Thymus (tissue), 11 donors: ENCODE measurements at regions not wholly inside any gene's neighbourhood (a gene's known extent, or its start where the extent isn't known, plus 50 kb on each side); places are given as distances from the start of the nearest gene placed in this dataset.

Experiments used
- DNase-seq, 9 donors: peaks; one replicate each; pipeline ENCODE4 v3.0.0-alpha.2; 2013; ENCODE audit warnings: low spot score in 9 of 9, low read depth in 6 of 9, missing footprints in 1 of 9
- H3K27ac ChIP-seq, 2 donors: one replicate each; pipeline ENCODE4 v1.5.1; 2013; ENCODE audit warnings: control low read depth in 1 of 2, low read depth in 1 of 2, low read length in 1 of 2, mild to moderate bottlenecking in 1 of 2, moderate library complexity in 1 of 2
- H3K27me3 ChIP-seq, 2 donors: one replicate each; pipeline ENCODE4 v1.5.1; 2013; ENCODE audit warnings: low read length in 1 of 2; ENCODE audit not compliant: control insufficient read depth in 2 of 2, insufficient read depth in 1 of 2
- H3K36me3 ChIP-seq, 2 donors: one replicate each; pipeline ENCODE4 v1.5.1; 2013; ENCODE audit warnings: low read length in 1 of 2, mild to moderate bottlenecking in 1 of 2, moderate library complexity in 1 of 2; ENCODE audit not compliant: control insufficient read depth in 2 of 2, insufficient read depth in 2 of 2
- H3K4me1 ChIP-seq, 2 donors: one replicate each; pipeline ENCODE4 v1.5.1; 2013; ENCODE audit warnings: low read length in 2 of 2; ENCODE audit not compliant: control insufficient read depth in 2 of 2, insufficient read depth in 2 of 2
- H3K4me3 ChIP-seq, 2 donors: one replicate each; pipeline ENCODE4 v1.5.1; 2013; ENCODE audit warnings: low read length in 2 of 2, control low read depth in 1 of 2, mild to moderate bottlenecking in 1 of 2
- H3K9me3 ChIP-seq, 2 donors: one replicate each; pipeline ENCODE4 v1.5.1; 2013; ENCODE audit warnings: low read length in 1 of 2, mild to moderate bottlenecking in 1 of 2; ENCODE audit not compliant: control insufficient read depth in 2 of 2, insufficient read depth in 1 of 2
- WGBS: extraction: QIAGEN DNeasy Blood & Tissue Kit; methylation state at CpG from one replicate; pipeline ENCODE4 v1.1.7; 2013; 5-methylcytosine and 5-hydroxymethylcytosine counted together
- donor health status: healthy.

DNA sequence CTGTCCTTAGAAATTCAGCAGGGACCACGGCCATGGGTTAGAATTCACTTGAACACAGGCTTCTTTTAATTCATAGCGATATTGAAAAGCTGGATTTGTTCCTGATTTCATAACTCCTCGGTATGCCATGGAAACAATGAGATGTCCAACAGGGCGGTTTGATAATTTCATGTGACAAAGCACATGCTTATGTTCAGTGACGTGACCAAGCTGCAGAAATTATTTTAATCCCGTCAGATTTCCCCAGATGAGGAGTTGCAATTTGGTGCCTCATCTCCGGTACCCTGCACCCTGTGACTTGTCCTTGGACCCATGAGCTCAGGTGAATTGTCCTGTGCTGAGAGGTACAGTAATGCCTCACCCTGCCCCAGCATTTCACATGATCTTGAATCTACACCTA lies 81.7 kb downstream of the C11orf91 start:
- Histone ChIP-seq H3K27ac (no peak overlapping the region), H3K4me3 (no peak overlapping the region), H3K36me3 (no peaks in the 10 kb centered on the region), H3K27me3 (no peaks in the 10 kb centered on the region), H3K4me1 (no peaks in the 10 kb centered on the region), H3K9me3 (no peaks in the 10 kb centered on the region)
- 94% methylated on average over 7 of the region's 7 CpGs for WGBS
- DNase-seq: no peak

DNA sequence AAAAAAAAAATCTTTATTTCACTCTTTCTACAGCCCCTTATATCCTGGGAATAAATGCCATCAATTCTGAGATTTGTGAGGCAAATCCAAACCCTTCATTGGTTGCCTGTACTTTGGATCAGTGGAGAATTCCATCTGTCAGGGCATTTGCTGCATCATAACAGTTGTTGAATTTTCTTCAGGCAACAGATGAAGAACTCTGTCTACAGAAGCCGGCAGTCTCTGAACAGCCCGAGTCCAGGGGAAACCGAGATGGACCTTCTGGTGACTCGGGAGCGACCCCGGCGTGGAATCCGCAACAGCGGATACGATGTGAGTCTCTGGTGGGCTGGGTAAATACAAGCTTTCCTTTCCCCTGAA lies 82.3 kb downstream of the C11orf91 start:
- no peak for DNase-seq
- no peak overlapping the region for H3K27ac ChIP-seq
- WGBS: 95% methylated on average over 10 of the region's 10 CpGs

DNA sequence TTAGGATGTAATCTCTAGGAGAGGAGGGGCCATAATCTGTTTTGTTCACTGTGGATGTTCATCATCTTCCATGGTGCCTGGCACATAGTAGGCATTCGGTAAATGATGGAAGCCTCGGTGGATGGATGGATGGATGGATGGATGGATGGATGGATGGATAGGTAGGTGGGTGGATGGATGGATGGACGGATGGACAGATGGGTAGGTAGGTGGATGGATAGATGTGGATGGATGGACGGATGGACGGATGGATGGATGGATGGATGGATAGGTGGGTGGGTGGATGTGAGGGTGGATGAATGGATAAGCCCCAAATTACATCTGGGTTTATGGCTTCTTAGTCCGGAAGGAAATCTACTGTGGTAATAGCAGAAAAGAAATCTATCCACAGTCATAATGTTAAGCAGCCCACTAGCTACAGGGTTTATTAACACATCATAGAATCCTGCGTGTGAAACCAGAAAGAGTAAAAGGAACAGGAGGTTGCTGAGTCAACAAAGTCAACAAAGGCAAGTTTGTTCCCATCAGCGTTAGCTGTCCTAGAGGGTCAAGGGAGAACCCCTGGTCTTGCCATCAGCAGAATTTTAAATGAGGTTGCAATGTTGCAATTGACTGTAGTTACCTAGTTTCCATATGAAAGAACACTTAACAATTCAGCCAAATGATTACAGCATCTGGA lies 82.8 kb downstream of the C11orf91 start:
- Histone ChIP-seq H3K36me3 (no peaks in the 10 kb centered on the region), H3K9me3 (no peaks in the 10 kb centered on the region), H3K27ac (no peak overlapping the region), H3K4me1 (no peaks in the 10 kb centered on the region), H3K4me3 (no peak overlapping the region), H3K27me3 (no peaks in the 10 kb centered on the region)
- no peak for DNase-seq
- WGBS: 97% methylated on average over 8 of the region's 8 CpGs

More for the DNA sequence above, 82.3 kb downstream of the C11orf91 start:
- no peaks in the 10 kb centered on the region for H3K36me3 ChIP-seq
- no peak overlapping the region for H3K4me3 ChIP-seq
- H3K9me3 ChIP-seq: no peaks in the 10 kb centered on the region
- no peaks in the 10 kb centered on the region for H3K27me3 ChIP-seq
- no peaks in the 10 kb centered on the region for H3K4me1 ChIP-seq

DNA sequence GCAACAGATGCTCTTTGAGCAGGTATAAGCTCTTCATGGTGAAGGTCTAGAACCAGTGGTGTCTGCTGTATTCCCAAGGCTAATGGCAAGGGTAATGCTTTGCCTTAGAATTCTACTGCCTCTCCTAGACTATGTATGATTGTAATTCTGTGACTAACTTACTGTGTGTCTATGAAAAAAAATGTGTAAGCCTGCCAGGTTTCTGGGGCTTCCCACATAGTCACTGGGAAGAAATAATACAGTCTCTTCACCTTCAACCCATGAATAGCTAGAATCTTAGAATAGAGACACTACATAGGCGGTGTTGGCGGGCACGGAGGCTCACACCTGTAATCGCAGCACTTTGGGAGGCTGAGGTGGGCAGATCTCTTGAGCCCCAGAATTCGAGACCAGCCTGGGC lies 84.1 kb downstream of the C11orf91 start:
- 86% methylated on average over 5 of the region's 5 CpGs for WGBS

DNA sequence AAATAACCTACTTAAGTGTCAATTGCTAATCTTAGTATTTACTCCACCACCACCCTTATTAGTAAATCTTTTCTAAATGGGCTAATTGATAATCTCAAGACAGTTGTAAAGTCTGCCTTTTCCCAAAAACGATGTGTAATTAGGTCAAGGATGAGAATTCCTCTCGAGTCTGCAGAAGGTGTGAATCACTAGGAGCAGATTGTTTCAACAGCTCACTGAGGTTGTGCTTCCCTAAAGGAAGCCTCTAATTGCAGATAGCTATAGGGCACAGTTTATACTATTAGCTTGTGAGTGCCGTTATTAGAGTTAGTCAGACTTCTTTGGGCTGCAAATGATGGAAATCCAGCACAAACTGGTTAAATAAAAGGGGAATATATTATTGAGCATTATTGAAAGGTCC lies 84.9 kb downstream of the C11orf91 start:
- Histone ChIP-seq H3K4me1 (no peaks in the 10 kb centered on the region), H3K36me3 (no peaks in the 10 kb centered on the region), H3K9me3 (no peaks in the 10 kb centered on the region), H3K27me3 (no peaks in the 10 kb centered on the region), H3K4me3 (no peak overlapping the region), H3K27ac (no peak overlapping the region)
- 62% methylated on average over 3 of the region's 3 CpGs for WGBS
- no peak for DNase-seq

More for the DNA sequence above, 84.1 kb downstream of the C11orf91 start:
- no peaks in the 10 kb centered on the region for H3K9me3 ChIP-seq
- no peaks in the 10 kb centered on the region for H3K27me3 ChIP-seq
- no peaks in the 10 kb centered on the region for H3K36me3 ChIP-seq
- H3K27ac ChIP-seq: no peak overlapping the region
- no peaks in the 10 kb centered on the region for H3K4me1 ChIP-seq
- no peak for DNase-seq
- no peak overlapping the region for H3K4me3 ChIP-seq

DNA sequence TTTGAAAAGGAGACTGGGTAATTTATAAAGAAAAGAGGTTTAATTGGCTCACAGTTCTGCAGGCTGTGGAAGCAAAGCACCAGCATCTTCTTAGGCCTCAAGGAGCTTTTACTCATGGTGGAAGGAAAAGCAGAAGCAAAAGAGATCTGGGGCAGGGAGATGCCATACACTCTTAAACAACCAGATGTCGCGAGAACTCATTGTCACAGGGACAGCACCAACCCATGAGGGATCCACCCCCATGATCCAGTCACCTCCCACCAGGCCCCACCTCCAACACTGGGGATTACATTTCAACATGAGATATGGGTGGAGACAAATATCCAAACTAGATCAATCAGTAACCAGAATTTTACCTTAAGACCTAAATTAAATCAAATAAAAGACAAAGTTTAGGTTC lies 87.2 kb downstream of the C11orf91 start:
- H3K27ac ChIP-seq: no peak overlapping the region
- DNase-seq: no peak
- H3K4me1 ChIP-seq: no peaks in the 10 kb centered on the region
- H3K9me3 ChIP-seq: no peaks in the 10 kb centered on the region
- WGBS: 47% methylated on average over 2 of the region's 2 CpGs
- no peaks in the 10 kb centered on the region for H3K27me3 ChIP-seq
- H3K36me3 ChIP-seq: no peaks in the 10 kb centered on the region
- no peak overlapping the region for H3K4me3 ChIP-seq

DNA sequence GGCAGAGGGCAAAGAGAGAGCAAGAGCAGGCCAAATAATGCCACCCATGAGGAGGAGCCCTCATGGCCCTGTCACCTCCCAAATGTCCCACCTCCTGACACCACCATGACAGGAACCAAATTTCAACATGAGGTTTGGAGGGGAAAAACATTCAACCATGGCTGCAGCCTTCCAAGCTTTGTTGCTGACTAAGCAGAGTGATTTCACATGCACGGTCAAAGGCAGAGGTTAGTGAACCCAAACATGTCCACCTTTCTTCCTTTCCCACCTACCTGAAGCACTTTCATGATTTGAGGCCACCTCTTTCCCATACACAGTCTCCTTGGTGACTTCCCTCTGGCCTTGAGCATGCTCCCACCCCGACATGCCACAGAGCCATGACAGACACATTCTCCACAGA lies 89.7 kb downstream of the C11orf91 start:
- Histone ChIP-seq H3K36me3 (no peaks in the 10 kb centered on the region), H3K27me3 (peaks cover 0 to 2% of the 10 kb centered on the region in 2 donors), H3K4me1 (no peaks in the 10 kb centered on the region), H3K9me3 (no peaks in the 10 kb centered on the region), H3K27ac (no peak overlapping the region), H3K4me3 (no peak overlapping the region)
- 86% methylated on average over 2 of the region's 2 CpGs for WGBS
- no peak for DNase-seq

DNA sequence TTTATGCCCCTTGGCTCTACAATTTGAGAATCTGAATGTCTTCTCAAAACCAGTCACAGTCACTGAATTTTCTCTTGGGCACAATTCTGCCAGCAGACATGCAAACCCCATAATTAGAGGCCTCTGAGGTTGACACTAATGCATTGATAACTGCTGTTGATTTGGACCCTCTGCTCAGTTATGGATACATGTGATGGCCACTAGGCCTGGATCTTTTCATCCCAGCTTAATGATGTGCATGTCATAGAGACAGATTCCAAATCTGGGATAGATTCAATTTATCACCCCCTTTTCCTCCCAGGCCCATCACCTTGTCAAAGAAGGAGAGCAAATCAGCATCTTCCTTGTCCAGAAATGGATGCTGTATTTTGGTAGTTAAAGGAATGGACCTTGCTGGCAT lies 92.2 kb downstream of the C11orf91 start:
- Histone ChIP-seq H3K4me1 (no peaks in the 10 kb centered on the region), H3K9me3 (no peaks in the 10 kb centered on the region), H3K36me3 (no peaks in the 10 kb centered on the region), H3K4me3 (no peak overlapping the region), H3K27me3 (peaks cover 0 to 2% of the 10 kb centered on the region in 2 donors), H3K27ac (no peak overlapping the region)
- DNase-seq: no peak

DNA sequence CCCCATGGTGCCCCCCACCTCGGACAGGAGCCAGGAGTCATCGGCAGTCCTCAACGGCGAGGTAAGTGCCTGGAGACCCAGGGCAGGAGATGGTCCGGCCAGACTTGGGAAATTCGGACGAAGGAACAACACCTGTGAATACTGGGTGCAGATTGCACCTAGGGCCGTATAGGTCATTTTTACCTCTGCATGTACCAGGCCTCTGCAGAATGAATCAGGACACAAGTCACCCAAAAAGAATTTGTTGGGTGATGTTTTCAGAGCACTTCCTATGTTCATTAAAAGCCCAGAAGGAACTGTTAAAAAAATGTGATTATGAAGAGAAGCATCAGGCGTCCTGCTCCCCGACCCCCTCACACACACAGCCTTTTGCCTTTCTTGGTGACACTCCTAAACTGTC lies 93.9 kb downstream of the C11orf91 start:
- no peaks in the 10 kb centered on the region for H3K9me3 ChIP-seq
- no peak for DNase-seq

DNA sequence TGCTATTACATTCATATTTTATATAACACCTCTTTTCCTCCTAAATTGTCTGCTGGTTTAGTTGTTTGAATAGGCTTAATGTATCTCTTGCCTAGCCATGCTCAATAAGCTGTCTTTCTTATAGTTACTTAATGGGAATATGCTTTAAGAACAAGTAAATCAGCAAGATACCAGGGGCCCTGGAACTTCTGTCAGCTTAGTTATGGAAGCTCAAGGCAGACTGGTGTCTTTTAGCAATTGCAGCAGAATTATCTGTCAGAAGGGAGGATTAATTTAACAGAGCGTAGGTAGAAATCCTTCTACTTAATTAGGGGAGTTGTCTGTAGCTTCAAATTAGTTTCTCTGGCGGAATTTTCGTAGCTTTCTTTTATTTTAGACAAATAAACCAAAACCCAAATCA lies 94.9 kb downstream of the C11orf91 start:
- Histone ChIP-seq H3K36me3 (no peaks in the 10 kb centered on the region), H3K4me1 (no peaks in the 10 kb centered on the region), H3K9me3 (no peaks in the 10 kb centered on the region), H3K4me3 (no peak overlapping the region), H3K27me3 (peaks cover 0 to 2% of the 10 kb centered on the region in 2 donors), H3K27ac (no peak overlapping the region)
- DNase-seq: no peak
- 87% methylated on average over 3 of the region's 3 CpGs for WGBS

More for the DNA sequence above, 93.9 kb downstream of the C11orf91 start:
- Histone ChIP-seq H3K4me1 (no peaks in the 10 kb centered on the region), H3K36me3 (no peaks in the 10 kb centered on the region), H3K27me3 (peaks cover 0 to 2% of the 10 kb centered on the region in 2 donors), H3K27ac (no peak overlapping the region), H3K4me3 (no peak overlapping the region)
- WGBS: 88% methylated on average over 10 of the region's 10 CpGs
